Uterus (tissue), 2 donors: ENCODE measurements at regions not wholly inside any gene's neighbourhood (a gene's known extent, or its start where the extent isn't known, plus 50 kb on each side); places are given as distances from the start of the nearest gene placed in this dataset.
"Not testable (repeated sequence)": the region's sequence is repeated elsewhere in the genome, so short reads cannot be mapped to it uniquely, and the experiment has no call there.

Source experiments
- POLR2A ChIP-seq, 2 donors: fragments of 450-650 bp; IDR thresholded peaks; one replicate each; pipeline ENCODE4 v1.6.1; 2016; ENCODE audit warnings: antibody characterized with exemption in 2 of 2, mild to moderate bottlenecking in 1 of 2, moderate library complexity in 1 of 2
- TF ChIP-seq, protein P1 (sequence below), 4 experiments: fragments of 200-600 bp in 2 of 4; fragments of 450-650 bp in 2 of 4; sonication (generic) in 2 of 4; IDR thresholded peaks; one replicate each; pipeline ENCODE4 v1.5.1; 2016 to 2019; ENCODE audit warnings: antibody characterized with exemption in 4 of 4, mild to moderate bottlenecking in 2 of 4, moderate library complexity in 1 of 4

GRCh38 chr12:70086372-70086771 is 156.9 kb upstream of the CNOT2 start:
- TF ChIP-seq, protein P1, sequence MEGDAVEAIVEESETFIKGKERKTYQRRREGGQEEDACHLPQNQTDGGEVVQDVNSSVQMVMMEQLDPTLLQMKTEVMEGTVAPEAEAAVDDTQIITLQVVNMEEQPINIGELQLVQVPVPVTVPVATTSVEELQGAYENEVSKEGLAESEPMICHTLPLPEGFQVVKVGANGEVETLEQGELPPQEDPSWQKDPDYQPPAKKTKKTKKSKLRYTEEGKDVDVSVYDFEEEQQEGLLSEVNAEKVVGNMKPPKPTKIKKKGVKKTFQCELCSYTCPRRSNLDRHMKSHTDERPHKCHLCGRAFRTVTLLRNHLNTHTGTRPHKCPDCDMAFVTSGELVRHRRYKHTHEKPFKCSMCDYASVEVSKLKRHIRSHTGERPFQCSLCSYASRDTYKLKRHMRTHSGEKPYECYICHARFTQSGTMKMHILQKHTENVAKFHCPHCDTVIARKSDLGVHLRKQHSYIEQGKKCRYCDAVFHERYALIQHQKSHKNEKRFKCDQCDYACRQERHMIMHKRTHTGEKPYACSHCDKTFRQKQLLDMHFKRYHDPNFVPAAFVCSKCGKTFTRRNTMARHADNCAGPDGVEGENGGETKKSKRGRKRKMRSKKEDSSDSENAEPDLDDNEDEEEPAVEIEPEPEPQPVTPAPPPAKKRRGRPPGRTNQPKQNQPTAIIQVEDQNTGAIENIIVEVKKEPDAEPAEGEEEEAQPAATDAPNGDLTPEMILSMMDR (IDR thresholded peaks at IDR 0.05), result not testable (repeated sequence)
- TF ChIP-seq POLR2A (IDR thresholded peaks at IDR 0.05), result not testable (repeated sequence)
